ENCODE measurements at regions not wholly inside any gene's neighbourhood (a gene's known extent, or its start where the extent isn't known, plus 50 kb on each side); places are given as distances from the start of the nearest gene placed in this dataset.

DNA sequence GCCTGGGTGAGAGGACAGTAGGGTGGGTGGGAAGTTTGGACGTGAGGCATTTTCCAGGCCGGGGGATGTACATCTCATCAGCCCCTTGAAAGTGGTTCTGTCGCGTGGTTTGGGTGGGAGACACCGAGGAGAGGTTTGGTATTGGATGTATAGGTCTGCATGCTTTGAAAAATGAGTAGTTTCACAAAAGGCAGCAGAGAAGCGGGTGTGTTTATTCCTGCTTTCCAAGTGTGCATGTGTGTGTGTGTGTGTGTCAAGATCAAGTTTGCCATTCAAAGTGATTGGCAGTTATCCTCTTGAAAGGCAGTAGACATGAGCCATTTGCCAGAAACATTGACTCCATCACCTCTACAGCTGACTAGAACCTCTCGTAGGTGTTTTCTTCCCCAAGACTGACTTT, 423.1 kb upstream of the POU3F3 start:
- peaks cover 9% of the 10 kb centered on the region for H3K27me3 Mint-ChIP-seq
- H3K9me3 Mint-ChIP-seq, result no peaks in the 10 kb centered on the region
- DNase-seq, result no peak
- peaks cover 7% of the 10 kb centered on the region for H3K4me1 Mint-ChIP-seq
- CTCF ChIA-PET, result no interaction called here
- H3K36me3 Mint-ChIP-seq, result no peaks in the 10 kb centered on the region
- H3K27ac Mint-ChIP-seq, result no peak overlapping the region
- no peak overlapping the region for H3K4me3 Mint-ChIP-seq

DNA sequence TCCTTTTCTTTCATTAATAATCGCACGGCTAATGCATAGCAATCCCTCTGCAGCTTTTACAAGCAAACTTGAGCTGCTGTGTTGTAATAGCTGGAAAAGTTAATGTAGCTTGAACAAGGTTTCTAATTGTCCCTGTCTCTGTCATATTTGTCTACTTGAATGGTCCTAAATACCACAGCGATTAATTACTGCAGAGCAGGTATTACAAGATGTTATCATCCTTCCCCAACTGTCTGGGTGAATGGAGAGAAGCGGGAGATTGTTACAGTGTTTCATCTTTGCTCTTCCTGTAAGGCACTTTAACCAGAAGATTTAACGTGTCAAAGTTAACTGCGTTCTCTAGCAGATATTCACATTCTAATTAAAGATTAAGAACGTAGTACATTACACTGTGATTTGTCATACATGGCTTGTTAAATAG, 422.2 kb upstream of the POU3F3 start:
- Mint-ChIP-seq H3K27me3 (peaks cover 9% of the 10 kb centered on the region), H3K9me3 (no peaks in the 10 kb centered on the region), H3K36me3 (no peaks in the 10 kb centered on the region), H3K4me3 (no peak overlapping the region), H3K27ac (no peak overlapping the region), H3K4me1 (peaks cover 7% of the 10 kb centered on the region)
- DNase-seq, result no peak
- CTCF ChIA-PET, result no interaction called here

GRCh38 chr2:104432401-104432800, 421.5 kb upstream of the POU3F3 start:
- H3K27me3 Mint-ChIP-seq, result peaks cover 9% of the 10 kb centered on the region
- CTCF ChIA-PET, result no interaction called here
- H3K4me1 Mint-ChIP-seq, result peaks cover 7% of the 10 kb centered on the region
- no peaks in the 10 kb centered on the region for H3K36me3 Mint-ChIP-seq
- no peak for DNase-seq
- H3K4me3 Mint-ChIP-seq, result no peak overlapping the region
- no peak overlapping the region for H3K27ac Mint-ChIP-seq
- no peaks in the 10 kb centered on the region for H3K9me3 Mint-ChIP-seq

- peaks cover 9% of the 10 kb centered on the region for H3K27me3 Mint-ChIP-seq
Measured at GRCh38 chr2:104432991-104433390, 420.9 kb upstream of the POU3F3 start.

DNA sequence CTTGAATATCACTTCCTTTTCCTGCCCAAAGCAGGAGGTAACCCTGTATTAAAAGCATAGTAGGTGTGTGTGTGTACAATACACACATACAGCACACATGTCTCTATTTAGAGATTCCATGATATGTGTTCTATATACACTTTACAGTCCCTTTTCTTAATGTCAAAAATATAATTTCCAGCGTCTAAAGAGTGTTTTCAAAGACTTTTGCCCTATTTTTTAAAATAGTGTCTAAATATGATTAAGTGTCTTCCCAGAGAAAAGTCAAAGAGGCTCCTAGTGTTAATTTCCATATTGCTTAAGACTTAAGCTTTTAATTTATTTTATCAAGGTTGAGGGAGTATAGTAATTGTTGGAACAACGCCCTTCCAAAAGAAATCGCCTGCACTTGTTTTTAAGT, 420.3 kb upstream of the POU3F3 start:
- no peak overlapping the region for H3K27ac Mint-ChIP-seq
- H3K4me1 Mint-ChIP-seq, result peaks cover 7% of the 10 kb centered on the region
- peaks cover 9% of the 10 kb centered on the region for H3K27me3 Mint-ChIP-seq
- H3K4me3 Mint-ChIP-seq, result no peak overlapping the region
- no peaks in the 10 kb centered on the region for H3K36me3 Mint-ChIP-seq
- H3K9me3 Mint-ChIP-seq, result no peaks in the 10 kb centered on the region
- CTCF ChIA-PET, result no interaction called here
- no peak for DNase-seq

More at GRCh38 chr2:104432991-104433390, 420.9 kb upstream of the POU3F3 start:
- CTCF ChIA-PET, result no interaction called here
- no peaks in the 10 kb centered on the region for H3K36me3 Mint-ChIP-seq
- H3K4me3 Mint-ChIP-seq, result no peak overlapping the region
- H3K4me1 Mint-ChIP-seq, result peaks cover 7% of the 10 kb centered on the region
- H3K27ac Mint-ChIP-seq, result no peak overlapping the region
- no peaks in the 10 kb centered on the region for H3K9me3 Mint-ChIP-seq
- no peak for DNase-seq

GRCh38 chr2:104434318-104434792, 419.6 kb upstream of the POU3F3 start:
- CTCF ChIA-PET, result no interaction called here
- Mint-ChIP-seq H3K27ac (no peak overlapping the region), H3K36me3 (no peaks in the 10 kb centered on the region), H3K9me3 (no peaks in the 10 kb centered on the region), H3K4me3 (peak overlapping the region; percentile 52), H3K4me1 (peaks cover 7% of the 10 kb centered on the region), H3K27me3 (peaks cover 9% of the 10 kb centered on the region)
- no peak for DNase-seq

DNA sequence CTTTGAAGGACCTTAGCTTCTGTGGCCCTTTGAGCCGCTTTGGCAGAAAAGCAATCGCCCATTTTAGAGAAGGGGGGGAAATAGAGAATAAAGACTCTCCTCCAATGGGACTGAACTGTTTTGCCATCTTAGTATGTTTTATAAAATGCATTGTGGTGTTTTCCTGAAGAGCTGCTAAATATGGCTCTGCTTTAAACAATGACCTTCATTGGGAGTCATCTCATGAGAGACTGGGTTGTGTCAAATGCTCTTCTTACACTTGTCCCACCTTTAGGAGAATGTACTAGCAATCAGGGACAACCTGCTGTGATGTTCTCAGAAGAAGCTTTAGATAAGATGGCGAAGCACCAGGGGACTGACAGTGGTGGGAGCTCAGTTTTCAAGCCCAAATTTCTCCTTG, 418.9 kb upstream of the POU3F3 start:
- Mint-ChIP-seq H3K4me1 (peaks cover 7% of the 10 kb centered on the region), H3K9me3 (no peaks in the 10 kb centered on the region), H3K27ac (no peak overlapping the region), H3K27me3 (peaks cover 9% of the 10 kb centered on the region), H3K4me3 (no peak overlapping the region), H3K36me3 (no peaks in the 10 kb centered on the region)
- CTCF ChIA-PET, result no interaction called here
- no peak for DNase-seq

GRCh38 chr2:104438481-104438880, 415.4 kb upstream of the POU3F3 start:
- Mint-ChIP-seq H3K9me3 (no peaks in the 10 kb centered on the region), H3K27ac (no peak overlapping the region), H3K4me1 (peaks cover 7% of the 10 kb centered on the region), H3K27me3 (peaks cover 6% of the 10 kb centered on the region), H3K36me3 (no peaks in the 10 kb centered on the region), H3K4me3 (no peak overlapping the region)
- DNase-seq, result no peak
- CTCF ChIA-PET, result no interaction called here

DNA sequence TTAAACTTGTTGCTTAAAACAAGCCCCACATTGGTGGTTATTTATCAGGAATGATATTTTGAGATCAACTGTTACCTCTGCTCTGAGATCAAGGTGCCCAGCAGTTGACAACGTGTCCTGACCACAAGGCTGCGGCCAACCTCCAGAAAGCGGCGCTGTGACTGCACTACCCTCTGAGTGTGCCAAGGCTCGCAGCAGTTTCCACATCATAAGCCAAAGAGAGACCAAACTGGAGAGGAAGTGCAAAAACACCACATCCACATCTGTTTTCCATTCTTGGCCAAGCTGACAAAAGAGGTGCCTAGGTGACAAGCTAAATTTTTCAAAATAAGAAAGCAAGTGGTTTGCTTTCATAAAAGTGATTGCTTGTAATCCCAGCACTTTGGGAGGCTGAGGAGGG, 410.8 kb upstream of the POU3F3 start:
- Mint-ChIP-seq H3K27me3 (no peaks in the 10 kb centered on the region), H3K4me1 (peaks cover 5% of the 10 kb centered on the region), H3K9me3 (no peaks in the 10 kb centered on the region), H3K4me3 (no peak overlapping the region), H3K36me3 (no peaks in the 10 kb centered on the region), H3K27ac (no peak overlapping the region)
- CTCF ChIA-PET, result no interaction called here
- peak; percentile 39 for DNase-seq

GRCh38 chr2:104444392-104444791, 409.5 kb upstream of the POU3F3 start:
- Mint-ChIP-seq H3K36me3 (no peaks in the 10 kb centered on the region), H3K27ac (no peak overlapping the region), H3K27me3 (no peaks in the 10 kb centered on the region), H3K4me3 (no peak overlapping the region), H3K4me1 (peaks cover 11% of the 10 kb centered on the region), H3K9me3 (no peaks in the 10 kb centered on the region)
- CTCF ChIA-PET, result no interaction called here
- DNase-seq, result no peak

DNA sequence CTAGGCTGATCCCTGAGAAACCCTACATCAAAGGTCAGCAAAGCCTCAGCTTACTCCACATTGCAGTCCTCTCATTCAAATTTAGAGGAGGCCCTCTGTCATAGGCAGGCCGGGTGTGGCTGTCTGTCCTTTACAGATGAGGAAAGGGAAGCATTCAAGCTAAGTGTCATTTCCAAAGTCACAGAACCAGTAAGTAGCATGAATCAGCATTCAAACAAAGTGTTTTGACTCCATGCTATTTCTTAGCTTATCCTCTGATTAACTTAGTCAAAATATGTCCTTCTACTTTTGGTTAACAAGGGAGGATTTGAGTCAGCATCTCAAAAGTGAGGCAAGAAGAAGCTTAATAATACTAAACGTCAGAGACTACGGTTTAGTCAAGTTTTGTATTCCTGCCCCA, 409.0 kb upstream of the POU3F3 start:
- Mint-ChIP-seq H3K9me3 (no peaks in the 10 kb centered on the region), H3K36me3 (no peaks in the 10 kb centered on the region), H3K4me3 (no peak overlapping the region), H3K27me3 (no peaks in the 10 kb centered on the region), H3K27ac (no peak overlapping the region), H3K4me1 (peaks cover 11% of the 10 kb centered on the region)
- CTCF ChIA-PET, result no interaction called here
- no peak for DNase-seq

- Mint-ChIP-seq H3K4me3 (no peak overlapping the region), H3K9me3 (no peaks in the 10 kb centered on the region), H3K4me1 (peaks cover 11% of the 10 kb centered on the region), H3K27me3 (no peaks in the 10 kb centered on the region), H3K27ac (no peak overlapping the region), H3K36me3 (no peaks in the 10 kb centered on the region)
- no peak for DNase-seq
- CTCF ChIA-PET, result no interaction called here
Measured at GRCh38 chr2:104447831-104448434, 406.0 kb upstream of the POU3F3 start.

GRCh38 chr2:104448661-104449440, 405.1 kb upstream of the POU3F3 start:
- no peak overlapping the region for H3K27ac Mint-ChIP-seq
- CTCF ChIA-PET, result interaction anchor here (1.0 kb wide), 1 partner anchor 37 kb away, joined by 3 read pairs; no protein-coding TSS in a partner anchor
- DNase-seq, result no peak
- no peaks in the 10 kb centered on the region for H3K27me3 Mint-ChIP-seq
- no peaks in the 10 kb centered on the region for H3K9me3 Mint-ChIP-seq
- H3K36me3 Mint-ChIP-seq, result no peaks in the 10 kb centered on the region
- no peak overlapping the region for H3K4me3 Mint-ChIP-seq
- H3K4me1 Mint-ChIP-seq, result peaks cover 11% of the 10 kb centered on the region

DNA sequence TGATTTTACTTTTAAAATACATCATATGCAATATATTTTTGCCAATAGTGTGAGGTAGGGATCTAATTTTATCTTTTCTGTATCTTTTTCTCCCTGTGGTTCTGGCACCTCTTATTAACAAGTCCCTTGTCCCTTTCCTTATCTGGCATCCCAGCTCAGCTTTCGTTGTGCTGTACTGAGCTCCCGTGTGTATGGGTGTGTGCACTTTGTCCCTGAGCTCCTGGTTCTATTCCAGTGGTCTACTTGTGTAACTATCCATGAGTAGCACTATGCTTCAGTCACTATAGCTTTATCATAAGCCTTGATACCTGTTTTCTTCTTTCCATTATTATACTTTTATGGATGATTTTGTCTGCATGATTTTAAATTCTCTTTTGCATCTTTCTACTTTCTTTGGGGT, 401.4 kb upstream of the POU3F3 start:
- Mint-ChIP-seq H3K9me3 (no peaks in the 10 kb centered on the region), H3K4me3 (no peak overlapping the region), H3K27ac (no peak overlapping the region), H3K4me1 (peaks cover 11% of the 10 kb centered on the region), H3K27me3 (no peaks in the 10 kb centered on the region), H3K36me3 (no peaks in the 10 kb centered on the region)
- DNase-seq, result no peak
- CTCF ChIA-PET, result no interaction called here

DNA sequence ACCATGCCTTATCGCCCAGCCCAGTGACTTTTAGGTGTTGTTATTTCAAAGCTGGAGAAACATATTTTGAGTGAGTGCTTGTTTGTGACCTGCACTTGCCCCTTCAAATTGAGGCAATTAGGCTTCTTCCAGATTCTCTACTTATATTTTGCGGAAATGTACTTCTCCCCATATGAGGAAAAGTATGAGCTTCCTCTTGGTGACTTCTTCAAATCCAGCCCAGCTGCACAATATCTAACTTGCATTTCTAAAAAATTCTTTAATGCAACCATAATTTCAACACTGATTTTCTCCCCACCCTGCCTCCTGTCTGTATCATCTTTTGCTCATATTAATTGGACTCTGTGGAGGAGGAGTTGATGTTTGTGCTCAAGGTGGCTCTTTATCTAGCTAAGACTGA, 391.2 kb upstream of the POU3F3 start:
- DNase-seq, result no peak
- CTCF ChIA-PET, result no interaction called here
- Mint-ChIP-seq H3K4me3 (no peak overlapping the region), H3K27ac (no peak overlapping the region), H3K36me3 (no peaks in the 10 kb centered on the region), H3K4me1 (no peaks in the 10 kb centered on the region), H3K9me3 (no peaks in the 10 kb centered on the region), H3K27me3 (peaks cover 3% of the 10 kb centered on the region)
